Choroid plexus epithelial cell (primary cell): ENCODE measurements at regions not wholly inside any gene's neighbourhood (a gene's known extent, or its start where the extent isn't known, plus 50 kb on each side); places are given as distances from the start of the nearest gene placed in this dataset.

ENCODE experiments used
- DNase-seq: peaks from one replicate; pipeline ENCODE4 v3.0.0-alpha.2; 2010; ENCODE audit warnings: low read depth
- H3K4me3 ChIP-seq: 2 replicates; pipeline ENCODE4 v1.5.1; 2011; ENCODE audit warnings: low read depth, mild to moderate bottlenecking, control low read depth, low read length, moderate library complexity
- TF ChIP-seq, protein P1 (sequence below): conservative IDR thresholded peaks from 2 replicates; pipeline ENCODE4 v1.5.1; 2011; ENCODE audit warnings: low read depth, mild to moderate bottlenecking, control low read depth, inconsistent platforms, low read length, moderate library complexity

- peak; percentile 94 for DNase-seq
- TF ChIP-seq, protein P1, sequence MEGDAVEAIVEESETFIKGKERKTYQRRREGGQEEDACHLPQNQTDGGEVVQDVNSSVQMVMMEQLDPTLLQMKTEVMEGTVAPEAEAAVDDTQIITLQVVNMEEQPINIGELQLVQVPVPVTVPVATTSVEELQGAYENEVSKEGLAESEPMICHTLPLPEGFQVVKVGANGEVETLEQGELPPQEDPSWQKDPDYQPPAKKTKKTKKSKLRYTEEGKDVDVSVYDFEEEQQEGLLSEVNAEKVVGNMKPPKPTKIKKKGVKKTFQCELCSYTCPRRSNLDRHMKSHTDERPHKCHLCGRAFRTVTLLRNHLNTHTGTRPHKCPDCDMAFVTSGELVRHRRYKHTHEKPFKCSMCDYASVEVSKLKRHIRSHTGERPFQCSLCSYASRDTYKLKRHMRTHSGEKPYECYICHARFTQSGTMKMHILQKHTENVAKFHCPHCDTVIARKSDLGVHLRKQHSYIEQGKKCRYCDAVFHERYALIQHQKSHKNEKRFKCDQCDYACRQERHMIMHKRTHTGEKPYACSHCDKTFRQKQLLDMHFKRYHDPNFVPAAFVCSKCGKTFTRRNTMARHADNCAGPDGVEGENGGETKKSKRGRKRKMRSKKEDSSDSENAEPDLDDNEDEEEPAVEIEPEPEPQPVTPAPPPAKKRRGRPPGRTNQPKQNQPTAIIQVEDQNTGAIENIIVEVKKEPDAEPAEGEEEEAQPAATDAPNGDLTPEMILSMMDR = no peak
- H3K4me3 ChIP-seq = no peak overlapping the region
These were observed 669.2 kb downstream of the DIAPH3 start for GRCh38 chr13:59494560-59494970.

DNA sequence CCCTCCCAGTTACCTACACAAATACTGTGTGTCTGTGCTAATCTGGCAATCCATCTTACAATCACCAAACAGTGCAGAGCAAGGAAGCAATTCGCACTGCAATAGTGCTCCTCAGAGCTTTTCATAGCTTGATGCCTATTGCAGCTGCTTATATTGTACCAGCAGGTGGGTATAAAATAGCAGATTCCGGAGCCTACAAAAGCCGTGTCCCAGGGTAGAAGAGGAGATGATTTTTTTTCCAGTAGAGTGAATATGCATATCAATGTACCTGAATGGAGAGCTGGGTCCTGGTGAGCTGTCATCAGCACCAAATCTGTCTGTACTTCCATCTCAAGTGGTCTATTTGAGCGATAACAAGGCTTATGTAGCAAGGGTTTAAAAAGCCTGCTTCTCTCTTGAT, 668.4 kb downstream of the DIAPH3 start:
- H3K4me3 ChIP-seq = no peak overlapping the region
- no peak for DNase-seq
- TF ChIP-seq, protein P1 = no peak

DNA sequence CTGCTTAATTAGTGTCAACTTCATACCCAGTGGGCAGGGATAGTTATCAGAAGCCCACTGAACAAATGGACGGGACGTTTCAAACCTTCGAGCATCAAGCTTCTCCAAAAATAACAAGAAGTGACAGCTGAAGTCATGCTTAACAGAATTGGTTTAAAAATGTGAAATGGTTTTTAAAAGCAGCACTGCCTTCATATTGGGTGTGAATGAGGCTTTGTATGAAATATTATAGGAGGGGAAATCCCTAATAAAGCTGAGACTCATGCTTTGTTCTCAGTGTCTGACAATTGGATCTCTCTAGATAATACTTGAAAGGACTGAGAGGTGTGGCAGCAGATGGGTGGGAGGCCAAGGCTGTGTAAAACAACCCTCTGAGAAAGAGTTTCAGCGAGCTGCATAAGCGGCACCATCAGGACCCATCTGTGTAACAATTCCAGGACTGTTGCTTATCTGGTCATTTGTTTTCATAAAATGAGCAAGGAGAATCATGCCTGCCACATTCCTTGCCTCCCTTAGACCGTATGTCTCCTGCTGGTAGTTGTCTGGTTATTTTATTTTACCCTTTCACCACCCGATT, 667.7 kb downstream of the DIAPH3 start:
- no peak overlapping the region for H3K4me3 ChIP-seq
- TF ChIP-seq, protein P1 = no peak
- DNase-seq = peak; percentile 23

- TF ChIP-seq, protein P1 = no peak
- no peak overlapping the region for H3K4me3 ChIP-seq
- DNase-seq = no peak
These were observed 666.0 kb downstream of the DIAPH3 start for GRCh38 chr13:59497621-59498247.

GRCh38 chr13:59501004-59501403, 662.7 kb downstream of the DIAPH3 start:
- H3K4me3 ChIP-seq = no peak overlapping the region
- TF ChIP-seq, protein P1 = no peak
- no peak for DNase-seq

DNA sequence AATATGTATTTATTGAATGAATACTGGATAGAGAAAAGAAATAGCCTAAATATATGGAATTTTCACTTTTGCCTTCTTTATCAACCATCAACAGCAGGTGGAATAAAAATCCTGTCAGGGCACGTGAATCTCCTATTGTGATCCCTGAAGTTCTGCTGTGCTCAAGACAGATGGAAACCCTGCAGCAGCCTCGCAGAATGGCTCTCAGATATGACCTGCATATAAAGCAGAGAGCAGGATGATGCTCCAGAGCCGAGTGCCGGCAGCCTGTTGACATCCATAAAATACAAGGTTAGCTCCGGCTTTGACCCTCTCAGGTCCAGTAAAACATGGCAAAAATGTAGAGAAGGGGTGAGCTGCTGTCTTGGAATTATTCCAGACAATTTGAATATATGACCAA, 659.3 kb downstream of the DIAPH3 start:
- TF ChIP-seq, protein P1 = no peak
- H3K4me3 ChIP-seq = no peak overlapping the region
- no peak for DNase-seq

GRCh38 chr13:59510386-59510785, 653.3 kb downstream of the DIAPH3 start:
- DNase-seq = no peak
- TF ChIP-seq, protein P1 = no peak
- H3K4me3 ChIP-seq = no peak overlapping the region
